NB4 (cell line): ENCODE measurements at regions not wholly inside any gene's neighbourhood (a gene's known extent, or its start where the extent isn't known, plus 50 kb on each side); places are given as distances from the start of the nearest gene placed in this dataset.

ENCODE experiments used
- MYC ChIP-seq: IDR thresholded peaks from 2 replicates; pipeline ENCODE4 v1.6.1; 2011; ENCODE audit warnings: low read depth, low read length
- TF ChIP-seq, protein P1 (sequence below): IDR thresholded peaks from one replicate; pipeline ENCODE4 v1.5.1; 2012; ENCODE audit warnings: low read depth, low read length

DNA sequence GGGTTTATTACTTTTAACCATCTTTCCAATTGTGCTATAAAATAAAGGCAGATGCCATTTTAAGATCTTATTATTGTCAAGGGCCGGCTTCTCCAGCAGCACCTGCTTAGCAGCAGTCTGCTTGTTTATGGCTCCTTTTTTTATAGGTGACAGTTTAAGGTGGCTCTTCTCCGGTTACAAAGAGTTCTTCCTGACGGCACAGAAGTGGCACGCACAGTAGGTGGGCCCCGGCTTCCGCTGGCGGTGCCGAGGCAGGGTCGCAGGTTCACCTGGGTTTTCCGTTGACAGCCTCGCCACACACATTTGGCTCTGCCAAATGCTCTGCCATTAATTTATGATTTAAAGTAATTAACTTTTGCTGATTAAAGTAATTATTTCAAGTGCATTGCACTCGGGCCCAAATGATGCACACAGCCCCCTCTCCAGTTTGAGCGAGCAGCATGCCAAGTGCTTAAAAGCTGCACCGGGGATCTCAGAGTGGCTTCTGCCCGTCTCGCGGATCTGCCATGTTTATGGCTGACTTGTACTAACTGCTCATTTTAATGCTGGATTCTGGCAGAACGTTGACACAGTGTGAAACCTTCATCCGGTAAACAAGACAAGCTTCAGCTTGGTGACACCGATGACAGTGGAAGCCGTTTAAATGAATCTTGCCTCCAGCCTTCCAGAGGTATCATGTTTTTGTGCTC is 355.1 kb upstream of the MKI67 start:
- TF ChIP-seq, protein P1, sequence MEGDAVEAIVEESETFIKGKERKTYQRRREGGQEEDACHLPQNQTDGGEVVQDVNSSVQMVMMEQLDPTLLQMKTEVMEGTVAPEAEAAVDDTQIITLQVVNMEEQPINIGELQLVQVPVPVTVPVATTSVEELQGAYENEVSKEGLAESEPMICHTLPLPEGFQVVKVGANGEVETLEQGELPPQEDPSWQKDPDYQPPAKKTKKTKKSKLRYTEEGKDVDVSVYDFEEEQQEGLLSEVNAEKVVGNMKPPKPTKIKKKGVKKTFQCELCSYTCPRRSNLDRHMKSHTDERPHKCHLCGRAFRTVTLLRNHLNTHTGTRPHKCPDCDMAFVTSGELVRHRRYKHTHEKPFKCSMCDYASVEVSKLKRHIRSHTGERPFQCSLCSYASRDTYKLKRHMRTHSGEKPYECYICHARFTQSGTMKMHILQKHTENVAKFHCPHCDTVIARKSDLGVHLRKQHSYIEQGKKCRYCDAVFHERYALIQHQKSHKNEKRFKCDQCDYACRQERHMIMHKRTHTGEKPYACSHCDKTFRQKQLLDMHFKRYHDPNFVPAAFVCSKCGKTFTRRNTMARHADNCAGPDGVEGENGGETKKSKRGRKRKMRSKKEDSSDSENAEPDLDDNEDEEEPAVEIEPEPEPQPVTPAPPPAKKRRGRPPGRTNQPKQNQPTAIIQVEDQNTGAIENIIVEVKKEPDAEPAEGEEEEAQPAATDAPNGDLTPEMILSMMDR, result no peak
- TF ChIP-seq MYC, result no peak
